ENCODE measurements at regions not wholly inside any gene's neighbourhood (a gene's known extent, or its start where the extent isn't known, plus 50 kb on each side); places are given as distances from the start of the nearest gene placed in this dataset.

- no peak overlapping the region for H3K4me3 ChIP-seq (ENCODE audit: low read depth, poor library complexity, severe bottlenecking)
- WGBS, 2 donors, result 72 to 73% methylated on average over 6 of the region's 6 CpGs
- no peak for TF ChIP-seq POLR2A (IDR thresholded peaks at IDR 0.05)
- TF ChIP-seq CTCF (IDR thresholded peaks at IDR 0.05), result no peak
- intact Hi-C loops (cut with DNase I; ENCODE audit: low total_unique reads), result no loop called here
- DNase-seq (ENCODE audit: low spot score in 2 of 2), result no peak
Measured at GRCh38 chr4:180280726-180281297, 1962.4 kb upstream of the TENM3 start.

DNA sequence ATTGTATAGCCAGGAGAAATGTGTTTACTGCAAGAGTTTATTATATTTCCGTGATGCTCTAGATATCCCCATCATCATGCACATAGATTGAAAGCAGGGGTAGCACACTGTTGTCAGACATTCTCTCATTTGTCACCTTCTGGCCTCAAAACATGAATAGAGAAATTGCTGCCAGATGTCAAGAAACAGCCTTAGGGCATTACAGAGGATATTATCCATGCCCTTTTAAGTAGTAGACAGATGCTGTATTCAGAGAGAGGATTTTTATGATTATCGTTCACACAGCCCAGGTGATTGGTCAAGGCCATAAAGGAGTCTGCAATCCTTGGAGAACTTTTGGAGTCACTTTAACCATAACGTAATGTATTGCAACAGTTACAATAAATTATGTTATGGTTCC is 1961.5 kb upstream of the TENM3 start:
- 50 to 52% methylated on average over 3 of the region's 3 CpGs for WGBS, 2 donors
- no peak for DNase-seq (ENCODE audit: low spot score in 2 of 2)
- TF ChIP-seq POLR2A (IDR thresholded peaks at IDR 0.05) (no peak), CTCF (IDR thresholded peaks at IDR 0.05) (no peak)
- intact Hi-C loops (cut with DNase I; ENCODE audit: low total_unique reads), result no loop called here
- no peak overlapping the region for H3K4me3 ChIP-seq (ENCODE audit: low read depth, poor library complexity, severe bottlenecking)

DNA sequence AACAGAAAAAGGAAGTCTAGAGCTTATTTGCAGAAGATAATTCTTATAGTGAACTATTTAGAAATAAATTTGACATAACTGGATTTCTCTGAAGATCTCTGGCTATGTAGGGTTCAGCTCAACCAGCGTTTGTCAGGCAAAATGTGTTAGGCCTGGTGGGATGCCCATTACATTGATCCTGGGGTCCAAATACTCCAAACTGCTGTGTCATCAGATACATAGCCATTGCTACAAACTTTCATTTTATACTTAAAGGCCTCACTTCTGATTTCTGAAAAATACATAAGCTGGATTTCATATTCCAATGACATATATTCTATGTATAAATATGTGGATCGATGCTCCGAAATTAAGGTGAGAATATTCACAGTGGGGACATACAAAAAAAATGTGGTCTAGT is 1958.9 kb upstream of the TENM3 start:
- no peak overlapping the region for H3K4me3 ChIP-seq (ENCODE audit: low read depth, poor library complexity, severe bottlenecking)
- 81 to 83% methylated on average over 3 of the region's 3 CpGs for WGBS, 2 donors
- intact Hi-C loops (cut with DNase I; ENCODE audit: low total_unique reads), result no loop called here
- no peak for DNase-seq (ENCODE audit: low spot score in 2 of 2)
- TF ChIP-seq CTCF (IDR thresholded peaks at IDR 0.05), result no peak
- no peak for TF ChIP-seq POLR2A (IDR thresholded peaks at IDR 0.05)

- H3K4me3 ChIP-seq (ENCODE audit: low read depth, poor library complexity, severe bottlenecking), result no peak overlapping the region
- TF ChIP-seq CTCF (IDR thresholded peaks at IDR 0.05) (no peak), POLR2A (IDR thresholded peaks at IDR 0.05) (no peak)
- no peak for DNase-seq (ENCODE audit: low spot score in 2 of 2)
- WGBS, 2 donors, result 79 to 82% methylated on average over 1 of the region's 1 CpG
- intact Hi-C loops (cut with DNase I; ENCODE audit: low total_unique reads), result no loop called here
Measured at GRCh38 chr4:180285796-180286195, 1957.4 kb upstream of the TENM3 start.

DNA sequence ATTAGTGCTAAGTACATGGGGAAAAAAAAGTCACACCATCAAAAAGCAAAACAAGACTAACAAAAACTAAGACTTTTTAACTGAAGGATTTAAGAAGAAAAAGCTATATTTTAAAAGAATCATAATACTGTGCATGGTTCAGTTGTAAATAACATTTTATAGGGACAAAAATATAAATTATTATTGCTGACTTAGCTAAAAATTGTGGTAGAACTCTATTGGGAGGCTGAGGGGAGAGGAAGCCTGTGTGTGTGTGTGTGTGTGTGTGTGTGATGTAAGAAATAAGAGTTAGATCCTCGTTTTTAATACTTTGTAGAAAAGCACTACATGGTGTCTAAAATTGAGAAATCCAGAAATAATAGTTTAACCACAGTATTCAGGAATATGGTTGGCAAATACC is 1950.9 kb upstream of the TENM3 start:
- 29 to 41% methylated on average over 1 of the region's 1 CpG for WGBS, 2 donors
- H3K4me3 ChIP-seq (ENCODE audit: low read depth, poor library complexity, severe bottlenecking), result no peak overlapping the region
- TF ChIP-seq POLR2A (IDR thresholded peaks at IDR 0.05) (no peak), CTCF (IDR thresholded peaks at IDR 0.05) (no peak)
- intact Hi-C loops (cut with DNase I; ENCODE audit: low total_unique reads), result no loop called here
- DNase-seq (ENCODE audit: low spot score in 2 of 2), result no peak

GRCh38 chr4:180296036-180296599 is 1947.1 kb upstream of the TENM3 start:
- no peak for DNase-seq (ENCODE audit: low spot score in 2 of 2)
- intact Hi-C loops (cut with DNase I; ENCODE audit: low total_unique reads), result no loop called here
- H3K4me3 ChIP-seq (ENCODE audit: low read depth, poor library complexity, severe bottlenecking), result no peak overlapping the region
- WGBS, 2 donors, result 51 to 54% methylated on average over 4 of the region's 4 CpGs
- TF ChIP-seq CTCF (IDR thresholded peaks at IDR 0.05), result no peak
- no peak for TF ChIP-seq POLR2A (IDR thresholded peaks at IDR 0.05)
